Keratinocyte (primary cell): ENCODE measurements at regions not wholly inside any gene's neighbourhood (a gene's known extent, or its start where the extent isn't known, plus 50 kb on each side); places are given as distances from the start of the nearest gene placed in this dataset.
A peak's percentile ranks its signal among the peaks of the same experiment; 100 is the strongest.

Experiments
- DNase-seq: peaks from one replicate; pipeline ENCODE4 v3.0.0-alpha.2; 2011; ENCODE audit warnings: low read depth, missing footprints, low spot score
- FAIRE-seq: peaks from 2 replicates; lab custom pipeline; 2011; peaks lifted over from hg19 to GRCh38; lab: Jason Lieb, UNC
- H2AFZ ChIP-seq: 2 replicates; pipeline ENCODE4 v1.6.0; 2012; ENCODE audit warnings: low read length, control low read depth, inconsistent platforms; ENCODE audit not compliant: control insufficient read depth
- H3K27ac ChIP-seq: 2 replicates; pipeline ENCODE4 v1.5.1; 2011; ENCODE audit warnings: low read length; ENCODE audit not compliant: control insufficient read depth, insufficient read depth
- H3K27me3 ChIP-seq: 3 replicates; pipeline ENCODE4 v1.6.0; 2011; ENCODE audit warnings: low read length; ENCODE audit not compliant: control insufficient read depth, insufficient read depth; ENCODE audit errors: extremely low read depth
- H3K36me3 ChIP-seq, 2 experiments: 2 replicates in 1 of 2; 3 replicates in 1 of 2; pipeline ENCODE4 v1.5.1; 2011; ENCODE audit warnings: low read length in 2 of 2, mild to moderate bottlenecking in 1 of 2; ENCODE audit not compliant: control insufficient read depth in 2 of 2, insufficient read depth in 2 of 2; ENCODE audit errors: extremely low read depth in 1 of 2
- H3K4me1 ChIP-seq: 3 replicates; pipeline ENCODE4 v1.5.1; 2011; ENCODE audit warnings: low read length; ENCODE audit not compliant: control insufficient read depth, insufficient read depth; ENCODE audit errors: extremely low read depth
- H3K4me2 ChIP-seq: 3 replicates; pipeline ENCODE4 v1.6.0; 2011; ENCODE audit warnings: low read depth, low read length; ENCODE audit not compliant: control insufficient read depth, insufficient read depth; ENCODE audit errors: extremely low read depth
- H3K4me3 ChIP-seq, 3 experiments: fragments of 200-600 bp in 1 of 3; sonication (generic) in 1 of 3; 2 replicates in 2 of 3; 3 replicates in 1 of 3; pipeline ENCODE4 v1.5.1; 2011 to 2016; ENCODE audit warnings: low read length in 3 of 3, mild to moderate bottlenecking in 3 of 3, control low read depth in 2 of 3, inconsistent platforms in 1 of 3, low read depth in 1 of 3, mixed read lengths in 1 of 3, mixed run types in 1 of 3, moderate library complexity in 1 of 3; ENCODE audit not compliant: control insufficient read depth in 2 of 3, insufficient read depth in 2 of 3; ENCODE audit errors: extremely low read depth in 1 of 3
- H3K79me2 ChIP-seq: 2 replicates; pipeline ENCODE4 v1.6.0; 2012; ENCODE audit warnings: low read length; ENCODE audit not compliant: control insufficient read depth, insufficient read depth
- H3K9ac ChIP-seq: 3 replicates; pipeline ENCODE4 v1.6.0; 2011; ENCODE audit warnings: low read length; ENCODE audit not compliant: control insufficient read depth, insufficient read depth; ENCODE audit errors: extremely low read depth
- H3K9me1 ChIP-seq: 3 replicates; pipeline ENCODE4 v1.6.0; 2011; ENCODE audit warnings: low read length; ENCODE audit not compliant: control insufficient read depth, insufficient read depth; ENCODE audit errors: extremely low read depth
- H3K9me3 ChIP-seq: 2 replicates; pipeline ENCODE4 v1.5.1; 2012; ENCODE audit warnings: low read depth, low read length; ENCODE audit not compliant: control insufficient read depth
- H4K20me1 ChIP-seq: 3 replicates; pipeline ENCODE4 v1.6.0; 2011; ENCODE audit warnings: low read length; ENCODE audit not compliant: control insufficient read depth, insufficient read depth; ENCODE audit errors: extremely low read depth
- EZH2 ChIP-seq: IDR thresholded peaks from one replicate; pipeline ENCODE4 v1.6.1; 2012; ENCODE audit warnings: inconsistent platforms, mild to moderate bottlenecking, low read length, moderate library complexity
- dilution Hi-C: fragments of 300-500 bp; cut with MboI; formaldehyde crosslinking; loops from one replicate; pipeline ENCODE4 v1.7.0; 2020; ENCODE audit warnings: low sequenced_read_pairs; ENCODE audit not compliant: extremely low pct_ligation_motif_present
- TF ChIP-seq, protein P1 (sequence below), 3 experiments: IDR thresholded peaks in 1 of 3; conservative IDR thresholded peaks in 1 of 3; optimal IDR thresholded peaks in 1 of 3; 2 replicates in 2 of 3; 3 replicates in 1 of 3; pipeline versions ENCODE3 to v1.5.1; 2011; ENCODE audit warnings: low read length in 3 of 3, mild to moderate bottlenecking in 3 of 3, moderate library complexity in 2 of 3, control low read depth in 1 of 3, inconsistent platforms in 1 of 3; ENCODE audit not compliant: insufficient read depth in 2 of 3; ENCODE audit errors: extremely low read depth in 1 of 3

DNA sequence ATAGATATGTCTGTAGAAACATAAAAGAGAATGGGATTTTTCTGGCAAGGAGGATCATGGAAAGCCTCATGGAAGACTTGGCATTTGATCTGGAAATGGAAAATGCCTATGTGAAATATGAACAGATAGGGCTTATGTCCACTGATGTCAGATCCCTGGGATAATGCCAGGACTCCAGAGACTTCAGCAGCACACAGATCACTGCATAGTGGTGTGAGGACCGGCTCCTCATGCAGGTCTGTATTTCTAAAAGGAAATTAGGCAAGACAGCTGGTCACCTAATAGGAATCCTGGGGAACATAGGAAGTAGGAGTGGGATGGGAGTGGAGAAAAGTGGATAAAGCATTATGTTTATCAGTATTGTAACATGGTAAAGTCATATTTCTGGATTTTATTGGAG lies 56.8 kb upstream of the IPO9 start:
- peaks cover 2% of the 10 kb centered on the region for H3K9me3 ChIP-seq
- TF ChIP-seq, protein P1, sequence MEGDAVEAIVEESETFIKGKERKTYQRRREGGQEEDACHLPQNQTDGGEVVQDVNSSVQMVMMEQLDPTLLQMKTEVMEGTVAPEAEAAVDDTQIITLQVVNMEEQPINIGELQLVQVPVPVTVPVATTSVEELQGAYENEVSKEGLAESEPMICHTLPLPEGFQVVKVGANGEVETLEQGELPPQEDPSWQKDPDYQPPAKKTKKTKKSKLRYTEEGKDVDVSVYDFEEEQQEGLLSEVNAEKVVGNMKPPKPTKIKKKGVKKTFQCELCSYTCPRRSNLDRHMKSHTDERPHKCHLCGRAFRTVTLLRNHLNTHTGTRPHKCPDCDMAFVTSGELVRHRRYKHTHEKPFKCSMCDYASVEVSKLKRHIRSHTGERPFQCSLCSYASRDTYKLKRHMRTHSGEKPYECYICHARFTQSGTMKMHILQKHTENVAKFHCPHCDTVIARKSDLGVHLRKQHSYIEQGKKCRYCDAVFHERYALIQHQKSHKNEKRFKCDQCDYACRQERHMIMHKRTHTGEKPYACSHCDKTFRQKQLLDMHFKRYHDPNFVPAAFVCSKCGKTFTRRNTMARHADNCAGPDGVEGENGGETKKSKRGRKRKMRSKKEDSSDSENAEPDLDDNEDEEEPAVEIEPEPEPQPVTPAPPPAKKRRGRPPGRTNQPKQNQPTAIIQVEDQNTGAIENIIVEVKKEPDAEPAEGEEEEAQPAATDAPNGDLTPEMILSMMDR (optimal IDR thresholded peaks at IDR 0.05 in 1 of 3, IDR thresholded peaks at IDR 0.05 in 1 of 3, conservative IDR thresholded peaks at IDR 0.05 in 1 of 3; ENCODE audit: extremely low read depth in 1 of 3, insufficient read depth in 2 of 3, low read length in 3 of 3), result no peak
- no peak for TF ChIP-seq EZH2
- dilution Hi-C loops, result no loop called here
- no peaks in the 10 kb centered on the region for H3K27me3 ChIP-seq
- no peaks in the 10 kb centered on the region for H3K9me1 ChIP-seq
- no peaks in the 10 kb centered on the region for H4K20me1 ChIP-seq
- H3K9ac ChIP-seq, result no peak overlapping the region
- no peak overlapping the region for H3K4me2 ChIP-seq
- peak overlapping the region; percentile 54 for H3K27ac ChIP-seq
- H3K4me1 ChIP-seq, result peaks cover 53% of the 10 kb centered on the region
- H3K36me3 ChIP-seq, result peaks cover 0 to 7% of the 10 kb centered on the region in 2 experiments
- H3K79me2 ChIP-seq, result peaks cover 36% of the 10 kb centered on the region
- no peak for FAIRE-seq
- no peak overlapping the region for H2AFZ ChIP-seq
- DNase-seq, result no peak
- H3K4me3 ChIP-seq, result no peak overlapping the region

DNA sequence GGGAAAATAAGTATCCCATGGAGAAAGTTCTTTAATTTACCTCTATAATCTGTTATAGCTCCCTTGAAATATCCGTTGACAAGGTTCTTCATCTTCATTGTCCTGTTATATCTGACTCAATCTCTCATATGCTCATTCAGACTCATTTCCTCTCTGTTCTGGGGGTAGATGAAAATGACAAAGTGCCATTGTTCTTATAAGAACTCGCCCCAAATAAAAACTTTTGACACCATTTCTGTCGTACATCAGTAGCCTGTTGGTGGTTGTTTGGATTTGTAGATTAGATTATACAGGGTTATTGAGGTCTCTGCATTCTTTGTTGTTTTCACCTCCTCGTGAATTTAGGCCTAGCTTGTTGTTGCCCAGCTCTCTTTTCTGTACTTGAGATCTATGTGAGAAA lies 55.2 kb upstream of the IPO9 start:
- H3K9me1 ChIP-seq, result no peaks in the 10 kb centered on the region
- peaks cover 68% of the 10 kb centered on the region for H3K4me1 ChIP-seq
- H3K4me3 ChIP-seq, result peak overlapping the region in 2 of 3 experiments; percentile 11 to 34
- no peaks in the 10 kb centered on the region for H4K20me1 ChIP-seq
- FAIRE-seq (peak; percentile 90), DNase-seq (no peak)
- no peak overlapping the region for H2AFZ ChIP-seq
- peak overlapping the region; percentile 94 for H3K27ac ChIP-seq
- dilution Hi-C loops, result no loop called here
- peaks cover 2% of the 10 kb centered on the region for H3K9me3 ChIP-seq
- H3K79me2 ChIP-seq, result peaks cover 30% of the 10 kb centered on the region
- H3K4me2 ChIP-seq, result peak overlapping the region; percentile 54
- no peaks in the 10 kb centered on the region for H3K27me3 ChIP-seq
- peaks cover 0 to 7% of the 10 kb centered on the region in 2 experiments for H3K36me3 ChIP-seq
- peak overlapping the region; percentile 53 for H3K9ac ChIP-seq
- TF ChIP-seq EZH2, result no peak
- TF ChIP-seq, protein P1 (optimal IDR thresholded peaks at IDR 0.05 in 1 of 3, IDR thresholded peaks at IDR 0.05 in 1 of 3, conservative IDR thresholded peaks at IDR 0.05 in 1 of 3; ENCODE audit: extremely low read depth in 1 of 3, insufficient read depth in 2 of 3, low read length in 3 of 3), result no peak
